Stimulated activated CD4-positive, alpha-beta T cell treated with anti-CD3 and anti-CD28 coated beads, Interleukin-4, amount 100 ng/mL, for 4 hours (primary cell): ENCODE measurements at regions not wholly inside any gene's neighbourhood (a gene's known extent, or its start where the extent isn't known, plus 50 kb on each side); places are given as distances from the start of the nearest gene placed in this dataset.
"Not testable (repeated sequence)": the region's sequence is repeated elsewhere in the genome, so short reads cannot be mapped to it uniquely, and the experiment has no call there.

Experiments used
- DNase-seq, 2 experiments: peaks; one replicate each; pipeline ENCODE4 v3.0.0-alpha.2; 2020

DNA sequence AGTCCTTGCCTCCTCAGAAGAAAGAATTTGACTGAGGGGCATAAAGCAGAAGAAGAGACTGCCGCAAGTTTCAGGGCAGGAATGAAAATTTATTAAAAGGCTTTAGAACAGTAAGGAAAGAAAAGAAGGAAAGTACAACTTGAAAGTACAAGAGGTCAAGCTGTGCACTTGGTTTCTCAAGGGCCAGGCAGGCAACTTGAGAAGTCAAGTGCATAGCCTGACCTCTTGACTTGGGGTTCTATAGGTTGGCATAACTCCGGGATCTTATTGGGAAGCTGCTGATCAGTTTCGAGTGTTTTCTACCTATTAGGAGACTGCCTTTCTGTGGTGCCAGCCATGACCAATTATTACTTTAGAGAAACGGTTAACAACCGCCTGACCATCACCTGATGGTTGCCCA lies 237.0 kb upstream of the RGS17 start:
- no peak for DNase-seq

DNA sequence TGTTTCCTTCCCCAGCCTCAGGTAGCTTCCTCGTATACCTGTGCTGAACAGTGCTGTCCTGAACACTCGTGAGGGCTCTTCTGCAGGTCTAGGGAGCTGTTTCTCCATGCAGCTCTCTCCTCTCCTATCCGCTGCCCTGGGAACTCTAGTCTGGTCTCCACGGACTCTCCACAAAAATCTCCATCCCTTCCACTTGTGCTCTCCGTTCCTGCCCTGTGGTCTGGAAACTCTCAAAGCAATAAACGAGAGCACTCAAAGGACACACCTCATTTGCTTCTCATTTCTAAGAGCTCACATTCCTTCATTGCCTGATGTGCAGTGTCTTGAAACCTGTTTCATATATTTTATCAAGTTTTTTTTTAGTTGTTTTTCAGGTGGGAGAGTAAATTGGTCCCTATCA lies 235.9 kb upstream of the RGS17 start:
- DNase-seq = no peak

DNA sequence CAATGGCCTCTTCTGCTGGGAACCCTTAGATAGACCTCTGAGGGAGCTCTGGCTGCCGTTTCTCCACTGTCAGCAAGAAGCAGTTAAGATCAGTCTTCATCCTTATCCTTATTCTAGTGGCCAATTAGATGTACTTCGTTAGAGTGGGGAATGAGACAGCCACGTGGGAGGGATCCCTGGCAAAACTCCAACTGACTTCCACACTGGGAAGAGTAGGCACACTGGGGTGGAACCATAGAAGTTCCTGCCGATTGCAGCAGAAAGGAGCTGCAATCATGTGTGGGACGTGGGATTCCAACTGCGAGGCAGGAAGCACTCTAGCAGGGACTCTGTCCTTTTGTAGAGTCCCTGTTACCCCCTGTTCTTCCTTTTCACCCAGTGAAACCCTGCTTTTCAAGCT lies 226.3 kb upstream of the RGS17 start:
- DNase-seq = no peak

DNA sequence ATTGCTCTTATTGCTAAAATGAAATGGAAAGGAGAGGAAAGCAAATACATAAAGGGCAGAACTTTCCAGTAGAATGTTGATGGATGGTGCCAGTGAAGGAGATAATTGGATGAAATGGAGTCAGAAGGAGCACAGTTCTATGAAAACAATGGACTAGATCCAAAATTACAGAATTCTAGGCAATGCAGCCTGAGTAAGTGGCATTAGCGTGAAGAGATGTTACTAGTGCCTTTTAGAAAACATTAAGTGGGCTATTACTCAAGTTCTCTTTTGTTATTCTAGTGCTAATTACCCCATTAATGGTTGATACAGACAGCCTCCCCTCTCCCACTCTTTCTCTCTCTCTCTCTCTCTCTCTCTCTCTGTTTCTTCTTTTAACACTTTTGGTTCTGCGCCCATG lies 209.5 kb upstream of the RGS17 start:
- no peak for DNase-seq

DNA sequence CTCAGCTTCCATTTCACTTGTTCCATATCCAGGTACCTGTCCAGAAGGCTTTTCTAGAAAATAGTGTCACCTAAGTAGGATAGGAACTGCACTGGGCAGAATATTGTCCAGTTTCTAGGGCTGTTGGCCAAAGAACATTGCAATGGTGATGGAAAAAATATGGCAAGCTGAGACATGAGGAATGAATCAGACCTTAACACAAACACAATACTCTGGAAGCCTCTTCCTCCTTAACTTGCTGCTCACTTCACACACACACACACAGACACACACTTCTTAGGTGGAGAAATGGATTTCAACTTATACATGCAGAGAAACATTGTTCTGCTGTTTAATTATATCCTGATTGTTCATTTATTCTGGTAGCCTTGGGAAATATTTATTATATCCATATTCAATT lies 203.0 kb upstream of the RGS17 start:
- no peak for DNase-seq

DNA sequence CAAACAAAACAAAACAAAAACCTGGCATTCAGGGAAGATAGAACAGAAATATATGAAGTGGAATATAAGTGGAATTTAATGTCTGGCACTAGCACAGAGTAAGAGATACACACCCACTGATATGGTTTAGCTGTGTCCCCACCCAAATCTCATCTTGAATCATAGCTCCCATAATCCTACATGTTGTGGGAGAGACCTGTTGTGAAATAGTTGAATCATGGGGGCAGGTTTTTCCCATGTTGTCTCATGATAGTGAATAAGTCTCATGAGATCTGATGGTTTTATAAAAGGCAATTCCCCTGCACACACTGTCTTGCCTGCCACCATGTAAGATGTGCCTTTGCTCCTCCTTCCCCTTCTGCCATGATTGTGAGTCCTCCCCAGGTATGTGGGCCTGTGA lies 200.1 kb upstream of the RGS17 start:
- DNase-seq = not testable (repeated sequence)

DNA sequence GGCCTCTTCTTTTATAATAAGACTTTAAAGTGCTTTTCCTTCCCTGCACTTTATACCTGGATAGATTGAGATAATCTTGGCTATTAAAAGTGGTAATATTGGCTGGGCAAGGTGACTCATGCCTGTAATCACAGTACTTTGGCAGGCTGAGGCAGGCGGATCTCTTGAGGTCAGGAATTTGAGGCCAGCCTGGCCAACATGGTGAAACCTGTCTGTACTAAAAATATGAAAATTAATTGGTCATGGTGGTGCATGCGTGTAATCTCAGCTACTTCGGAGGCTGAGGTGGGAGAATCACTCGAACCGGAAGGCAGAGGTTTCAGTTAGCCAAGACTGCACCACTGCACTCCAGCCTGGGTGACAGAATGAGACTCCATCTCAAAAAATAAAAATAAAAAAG lies 197.1 kb upstream of the RGS17 start:
- DNase-seq = no peak

DNA sequence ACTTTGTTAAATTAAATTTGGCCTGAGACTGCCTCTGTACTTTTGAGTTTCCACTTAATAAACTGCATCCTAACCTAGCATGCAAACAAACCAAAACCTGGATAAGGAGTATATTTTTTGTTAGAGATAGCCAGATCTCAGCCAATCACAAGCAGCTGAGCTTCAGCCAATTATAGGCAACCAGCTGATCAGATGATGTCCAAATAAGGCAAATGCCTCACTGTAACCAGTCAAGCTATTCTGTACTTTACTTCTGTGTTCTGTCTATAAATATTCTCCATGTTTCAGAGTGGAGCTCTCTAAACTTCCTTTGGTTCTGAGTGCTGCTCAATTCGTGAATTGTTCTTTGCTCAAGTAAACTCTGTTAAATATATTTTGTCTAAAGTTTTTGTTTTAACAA lies 194.6 kb upstream of the RGS17 start:
- no peak for DNase-seq

DNA sequence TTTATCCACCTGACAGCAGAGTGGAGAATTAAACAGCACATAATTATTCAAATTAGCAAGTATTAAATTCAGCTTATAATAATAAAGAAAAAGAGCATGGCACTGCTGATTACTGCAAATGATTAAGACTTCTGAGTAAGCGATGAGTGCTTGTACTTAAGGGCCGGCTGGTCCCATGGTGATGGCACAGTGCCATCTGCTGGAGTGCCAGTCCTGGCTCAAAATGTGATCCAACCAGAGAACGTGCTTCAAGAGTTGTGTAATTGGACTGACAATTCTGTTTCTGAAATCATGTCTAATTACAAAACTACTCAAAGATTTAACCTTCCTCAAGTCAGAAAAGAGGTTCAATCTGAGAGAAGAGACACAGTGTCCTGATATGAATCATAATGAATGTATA lies 181.6 kb upstream of the RGS17 start:
- peak; percentile 4 to 17 for DNase-seq

DNA sequence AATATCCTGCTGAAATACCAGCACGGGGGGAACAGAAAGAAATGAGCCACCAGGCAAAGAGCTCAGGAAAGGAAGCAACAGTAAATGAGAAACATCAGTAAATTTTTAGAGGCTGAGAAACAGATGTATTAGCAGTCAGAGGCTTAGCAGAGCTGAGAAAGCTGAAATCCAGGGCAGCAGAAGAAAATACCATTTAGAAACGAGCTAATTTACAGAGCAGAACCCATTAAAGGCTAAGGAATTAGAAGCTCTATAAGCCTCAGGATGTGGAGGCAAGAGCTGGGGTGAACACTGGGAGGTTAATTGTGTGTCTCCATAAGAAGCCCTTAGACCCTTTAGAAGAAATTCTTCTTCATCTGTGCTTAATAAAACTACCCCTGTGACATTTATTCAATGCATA lies 178.6 kb upstream of the RGS17 start:
- DNase-seq = no peak

DNA sequence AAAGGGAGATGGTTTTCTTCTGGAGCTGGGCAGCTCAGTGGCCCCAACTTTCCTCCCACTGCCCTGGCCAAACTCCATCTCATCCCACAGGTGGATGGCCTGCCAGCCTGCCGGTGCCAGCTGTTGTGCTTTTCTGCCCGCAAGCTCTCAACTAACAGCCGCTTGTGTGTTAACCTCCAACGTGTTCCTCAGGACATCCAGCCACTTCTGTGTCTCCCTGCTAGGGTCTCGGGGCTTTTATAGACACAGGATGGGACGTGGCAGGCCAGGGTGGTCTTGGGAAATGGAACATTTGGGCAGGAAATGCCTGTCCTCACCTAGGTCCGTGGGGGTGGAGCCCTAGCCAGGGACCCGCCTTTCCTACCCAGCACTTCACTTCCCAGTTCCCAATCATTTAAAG lies 171.1 kb upstream of the RGS17 start:
- DNase-seq = no peak

DNA sequence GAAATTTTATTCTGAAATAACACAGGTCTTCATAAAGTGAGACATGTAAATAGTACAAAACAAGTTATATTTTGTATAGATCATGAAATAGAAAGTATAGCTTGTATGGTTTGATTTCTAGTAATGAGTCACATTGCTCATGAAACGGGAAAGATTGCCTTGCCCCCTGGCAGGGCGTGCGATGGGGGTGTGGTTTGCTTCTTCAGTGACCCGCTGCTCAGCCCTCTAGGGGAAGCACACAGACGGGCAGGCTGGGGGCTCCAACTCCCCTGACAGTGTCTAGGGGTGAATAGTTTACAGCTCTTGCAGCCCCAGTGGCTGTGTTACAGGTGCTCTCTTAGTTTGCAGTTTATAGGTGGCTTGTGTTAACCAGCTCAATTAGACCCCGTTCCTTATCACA lies 170.5 kb upstream of the RGS17 start:
- no peak for DNase-seq

DNA sequence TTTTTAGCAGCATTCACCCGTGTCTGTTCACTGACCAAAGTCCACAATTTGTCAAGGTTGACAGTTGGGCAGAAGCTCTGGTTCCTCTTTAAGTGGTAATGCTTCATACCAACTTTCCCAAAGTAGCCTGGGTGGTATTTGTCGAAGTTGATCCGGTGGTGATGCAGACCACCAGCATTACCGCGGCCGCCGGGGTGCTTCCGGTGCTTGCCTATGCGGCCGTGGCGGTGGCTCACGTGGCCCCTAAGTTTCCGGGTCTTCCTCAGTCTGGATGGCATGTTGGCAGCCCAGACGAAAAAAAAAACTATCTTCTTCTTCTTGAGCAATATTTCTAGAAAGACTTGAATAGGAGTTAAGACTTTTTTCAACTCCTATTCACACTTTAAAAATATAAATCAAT lies 151.4 kb upstream of the RGS17 start:
- not testable (repeated sequence) for DNase-seq

DNA sequence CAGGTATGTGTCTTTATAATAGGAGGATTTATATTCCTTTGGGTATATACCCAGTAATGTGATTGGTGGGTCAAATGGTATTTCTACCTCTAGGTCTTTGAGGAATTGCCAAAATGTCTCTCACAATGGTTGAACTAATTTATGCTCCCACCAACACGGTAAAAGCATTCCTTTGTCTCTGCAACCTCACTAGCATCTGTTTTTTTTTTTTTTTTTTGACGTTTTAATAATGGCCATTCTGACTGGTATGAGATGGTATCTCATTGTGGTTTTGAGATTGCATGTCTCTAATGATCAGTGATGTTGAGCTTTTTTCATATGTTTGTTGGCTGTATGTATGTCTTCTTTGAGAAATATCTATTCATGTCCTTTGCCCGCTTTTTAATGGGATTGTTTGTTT lies 144.9 kb upstream of the RGS17 start:
- DNase-seq = no peak

DNA sequence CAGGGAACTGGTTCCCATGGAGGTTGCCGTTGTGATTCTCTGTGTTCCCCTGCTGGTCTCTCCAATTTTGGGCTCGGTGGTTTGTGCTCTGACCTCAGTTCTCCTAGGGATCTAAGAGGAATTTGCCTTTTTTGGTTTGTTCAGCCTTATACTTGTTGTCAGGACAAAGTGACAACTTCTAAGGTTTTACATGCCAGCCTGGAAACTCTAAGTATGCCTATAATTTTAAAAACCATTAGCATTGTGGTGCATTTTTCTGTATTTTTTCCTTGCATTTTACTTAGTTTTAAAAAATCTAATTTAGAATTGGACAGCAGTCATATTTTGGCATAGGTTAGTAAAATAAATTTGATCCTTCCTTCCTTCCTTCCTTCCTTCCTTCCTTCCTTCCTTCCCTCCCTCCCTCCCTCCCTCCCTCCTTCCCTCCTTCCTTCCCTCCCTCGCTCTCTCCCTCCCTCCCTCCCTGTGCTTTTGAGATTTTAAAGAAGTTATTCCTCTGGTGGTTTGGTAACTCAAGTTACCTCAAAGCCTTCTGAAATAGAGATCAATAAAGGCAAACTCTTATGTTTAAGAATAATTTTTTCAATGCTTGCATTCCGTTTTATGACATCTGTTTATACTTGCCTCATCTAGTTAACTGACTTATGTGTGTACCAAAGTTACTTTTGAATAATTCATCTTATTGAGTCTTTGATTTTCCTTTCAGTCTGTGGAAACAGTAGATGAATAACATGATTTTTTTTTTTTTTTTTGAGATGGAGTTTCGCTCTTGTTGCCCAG lies 141.3 kb upstream of the RGS17 start:
- DNase-seq = no peak

DNA sequence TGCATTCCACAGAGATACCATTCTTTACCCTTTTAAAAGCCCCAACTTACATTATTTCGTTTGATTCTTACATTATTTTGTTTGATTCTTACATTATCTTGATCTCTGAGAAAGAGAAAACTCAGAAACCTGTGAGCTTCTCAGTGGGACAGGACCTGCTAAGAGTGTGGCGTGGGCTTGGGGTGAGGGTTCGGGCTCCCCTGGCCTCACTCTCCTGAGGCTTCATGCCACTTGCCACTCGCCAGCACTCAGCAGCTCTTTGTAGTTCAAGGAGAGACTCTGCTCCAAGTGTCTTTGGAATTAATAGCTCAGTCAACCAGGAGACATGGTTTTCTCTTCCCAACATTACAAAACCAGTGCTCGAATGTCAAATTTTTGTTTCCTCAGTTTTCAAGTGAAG lies 132.4 kb upstream of the RGS17 start:
- DNase-seq = no peak

DNA sequence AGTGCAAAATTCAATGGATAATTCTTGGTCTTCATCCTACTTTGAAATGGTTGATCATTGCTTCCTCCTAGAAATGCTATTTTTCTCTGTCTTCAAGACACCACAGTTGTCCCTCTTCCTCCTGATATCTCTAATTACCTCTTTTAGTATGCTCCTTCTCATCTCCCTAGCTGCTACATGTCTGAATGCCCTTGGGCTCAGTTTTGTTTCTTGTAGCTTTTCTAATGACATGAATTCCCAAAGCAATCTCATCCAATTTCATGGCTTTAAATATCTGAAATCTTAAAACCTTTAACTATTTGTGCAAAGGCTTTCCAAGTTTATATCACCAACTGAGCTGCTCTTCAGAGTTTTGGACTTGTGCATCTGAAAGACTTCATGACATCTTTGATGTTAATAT lies 120.2 kb upstream of the RGS17 start:
- no peak for DNase-seq

DNA sequence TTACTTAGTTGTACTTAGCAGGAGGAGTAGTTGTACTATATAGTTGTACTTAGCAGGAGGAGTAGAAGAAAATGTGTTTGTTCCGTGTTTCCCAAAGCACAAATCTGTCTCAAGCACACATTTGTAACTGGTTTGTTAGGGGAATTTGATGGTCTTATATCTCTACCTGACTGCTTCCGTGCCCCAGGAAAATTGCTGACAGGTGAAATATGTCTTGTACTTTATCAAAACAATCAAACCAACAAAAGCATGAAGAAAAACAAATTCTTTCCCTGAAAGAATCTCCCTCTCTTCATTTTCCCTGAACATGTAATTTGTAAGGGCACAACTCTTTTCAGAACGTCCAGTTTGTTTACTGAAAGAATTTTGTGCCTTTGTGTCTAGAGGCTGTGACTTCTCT lies 106.6 kb upstream of the RGS17 start:
- no peak for DNase-seq

DNA sequence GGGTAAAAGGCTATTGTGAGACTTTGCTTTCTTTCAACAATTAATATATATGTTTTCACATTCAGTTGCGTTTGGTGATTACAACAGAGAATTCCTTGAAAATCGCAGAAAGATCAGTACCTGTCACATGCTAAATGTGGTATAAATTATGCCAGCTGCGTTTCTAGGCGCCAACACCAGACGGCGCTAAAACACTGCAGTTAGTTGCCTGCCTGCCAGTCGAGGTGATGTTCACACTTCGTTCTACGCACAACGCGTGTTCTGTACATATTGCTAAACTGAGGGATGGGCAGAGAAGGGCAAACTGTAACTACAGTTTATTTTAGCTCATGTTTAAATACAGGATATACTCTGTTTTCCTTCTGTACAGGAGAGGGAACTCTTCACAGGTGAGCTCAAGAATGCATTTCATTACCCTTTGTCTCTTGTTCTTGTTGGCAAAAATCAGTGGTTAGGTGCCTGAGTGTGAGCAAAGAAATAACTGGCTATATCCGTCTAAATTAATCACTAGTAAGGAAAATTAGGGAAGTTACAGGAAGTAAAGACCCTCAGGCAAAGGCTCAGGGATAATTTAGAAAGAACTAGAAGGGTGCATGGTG lies 100.1 kb upstream of the RGS17 start:
- DNase-seq = peak in 1 of 2 experiments; percentile 8

DNA sequence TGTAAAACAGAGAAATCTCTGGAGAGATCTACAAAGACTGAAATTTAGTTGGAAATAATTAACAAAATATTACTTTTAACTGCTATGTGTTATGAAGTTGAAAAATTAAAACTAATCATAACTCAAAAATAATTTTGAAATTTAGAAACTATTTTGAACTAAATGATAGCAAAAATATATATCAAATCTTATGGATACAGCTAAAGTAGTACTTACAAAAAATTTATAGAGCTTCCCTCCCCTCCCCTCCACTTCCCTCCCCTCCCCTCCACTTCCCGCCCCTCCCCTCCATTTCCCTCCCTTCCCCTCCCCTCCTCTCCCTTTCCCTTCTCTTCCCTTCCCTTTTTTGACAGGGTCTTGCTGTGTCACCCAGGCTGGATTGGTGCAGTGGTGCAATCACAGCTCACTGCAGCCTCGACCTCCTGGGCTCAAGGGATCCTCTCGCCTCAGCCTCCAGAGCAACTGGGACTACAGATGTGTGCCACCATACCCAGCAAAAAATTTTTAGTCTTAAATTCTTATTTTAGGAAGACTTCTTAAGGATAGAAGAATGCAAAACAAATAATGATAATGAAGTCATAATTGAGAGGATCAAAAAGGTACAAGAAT lies 87.2 kb upstream of the RGS17 start:
- no peak for DNase-seq

DNA sequence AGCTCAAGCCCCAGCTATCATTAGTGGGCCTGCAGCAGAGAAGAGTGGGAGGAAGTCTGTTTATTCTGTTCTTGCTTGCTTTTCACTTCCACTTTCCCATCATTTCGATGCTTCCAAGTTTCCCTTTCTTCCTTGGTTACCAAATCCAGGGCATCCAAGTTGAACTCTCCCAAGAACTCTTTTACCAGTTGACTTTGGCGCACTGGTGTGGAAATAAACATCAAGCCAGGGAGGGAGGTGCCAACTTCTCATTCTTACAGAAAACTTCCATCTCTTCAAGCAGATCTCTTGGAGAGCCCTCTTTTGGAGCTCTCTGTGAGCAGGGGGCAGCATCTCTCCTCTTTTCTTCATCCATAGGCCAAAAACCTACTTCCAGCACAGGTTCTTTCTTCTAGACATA lies 85.7 kb upstream of the RGS17 start:
- DNase-seq = no peak

DNA sequence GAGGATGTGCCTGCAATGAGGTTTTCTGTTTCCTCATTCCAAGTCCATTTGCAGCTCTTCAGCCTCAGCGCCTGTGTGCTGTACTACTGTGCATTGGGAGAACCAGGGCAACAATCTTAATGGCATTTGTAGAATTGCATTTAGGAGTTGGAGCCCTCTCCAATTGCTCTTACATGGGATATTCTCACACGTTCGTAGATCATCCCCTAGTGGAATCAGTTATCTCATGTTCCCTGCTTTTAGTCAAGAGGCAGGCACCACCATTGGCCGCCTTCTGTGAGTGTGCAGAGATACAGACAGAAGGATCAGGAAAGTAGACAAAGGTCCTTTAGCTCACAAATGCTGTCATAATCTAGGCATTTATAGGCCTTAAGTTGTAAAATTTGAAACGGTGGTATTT lies 84.2 kb upstream of the RGS17 start:
- DNase-seq = no peak

DNA sequence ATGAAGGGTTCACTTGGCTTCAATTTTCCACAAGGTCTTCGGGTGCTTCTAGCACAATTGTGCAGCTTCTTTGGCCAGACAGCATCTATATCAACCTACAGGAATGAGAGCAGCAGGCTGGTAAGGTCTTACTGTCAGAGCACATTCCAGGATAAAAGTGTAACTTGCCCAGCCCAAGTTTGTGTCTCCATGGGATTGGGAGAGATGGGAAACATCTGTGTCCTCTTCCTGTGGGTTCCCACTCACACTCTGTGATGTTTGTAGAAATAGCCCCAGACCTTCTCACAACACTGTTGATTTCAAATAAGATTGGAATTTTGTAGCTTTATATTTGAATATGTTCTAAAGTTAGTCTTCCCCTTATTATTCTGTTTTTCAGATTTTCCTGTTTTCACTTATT lies 83.4 kb upstream of the RGS17 start:
- no peak for DNase-seq

DNA sequence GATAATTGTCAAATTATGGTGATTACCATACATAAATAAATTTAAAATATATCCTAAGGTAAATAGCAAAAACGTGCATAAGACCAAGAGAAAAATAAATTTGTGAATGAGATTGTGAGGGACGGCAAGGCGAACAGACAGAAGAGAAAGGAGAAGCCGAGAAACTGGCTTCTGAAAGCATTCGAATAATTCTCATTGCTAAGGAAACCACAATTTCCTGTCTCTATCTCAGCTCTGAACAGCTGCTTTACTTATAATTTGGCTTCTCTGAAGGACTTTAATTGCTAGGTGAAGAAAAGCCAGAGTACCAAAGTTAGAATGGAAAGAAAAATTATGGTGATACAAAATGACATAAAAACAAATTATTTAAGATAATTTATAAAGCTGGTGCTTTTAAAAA lies 79.0 kb upstream of the RGS17 start:
- no peak for DNase-seq

DNA sequence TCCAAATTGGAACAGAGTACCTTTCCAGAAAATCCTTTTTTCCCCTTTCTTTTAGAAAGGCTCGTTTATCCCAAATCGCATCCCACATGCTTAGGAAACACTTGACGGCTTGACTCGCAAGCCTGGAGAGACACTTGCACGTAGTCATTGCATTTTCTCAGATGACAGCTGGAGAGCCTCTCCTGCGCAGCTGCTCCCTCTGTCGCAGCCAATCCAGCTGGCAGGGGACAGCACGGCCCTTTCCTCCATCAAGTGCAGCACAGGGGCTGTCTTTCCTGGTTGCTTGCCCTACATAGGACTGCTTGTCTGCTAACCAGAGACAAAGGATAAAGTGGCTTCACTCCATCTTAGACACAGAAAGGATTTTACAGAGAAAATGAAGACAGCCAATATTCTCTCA lies 77.6 kb upstream of the RGS17 start:
- DNase-seq = no peak
